ENCODE measurements at regions not wholly inside any gene's neighbourhood (a gene's known extent, or its start where the extent isn't known, plus 50 kb on each side); places are given as distances from the start of the nearest gene placed in this dataset.
"Not testable (repeated sequence)": the region's sequence is repeated elsewhere in the genome, so short reads cannot be mapped to it uniquely, and the experiment has no call there.

DNA sequence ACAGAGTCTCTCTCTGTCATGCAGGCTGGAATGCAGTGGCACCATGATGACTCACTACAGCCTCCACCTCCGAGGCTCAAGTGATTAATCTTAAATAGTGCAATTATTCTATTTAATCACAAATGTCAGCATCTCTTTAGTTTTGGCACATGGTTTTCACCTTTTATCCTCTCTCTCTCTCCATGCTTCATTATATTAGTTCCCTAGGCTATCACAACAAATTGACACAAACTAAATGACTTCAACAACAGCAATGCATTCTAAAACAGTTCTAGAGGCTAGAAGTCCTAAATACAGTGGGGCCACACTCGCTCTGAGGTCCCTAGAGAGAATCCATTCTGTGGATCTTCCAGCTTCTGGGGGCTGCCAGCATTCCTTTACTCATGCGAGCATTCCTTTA, 178.2 kb upstream of the ZNG1F start:
- H3K9me3 Mint-ChIP-seq; H3K27me3 Mint-ChIP-seq; H3K27ac Mint-ChIP-seq; intact Hi-C loops (cut with micrococcal nuclease); H3K4me3 Mint-ChIP-seq; H3K36me3 Mint-ChIP-seq (ENCODE audit: low read depth); H3K4me1 Mint-ChIP-seq (ENCODE audit: low read depth): not testable (repeated sequence)

GRCh38 chr9:41361790-41362189, 172.7 kb upstream of the ZNG1F start:
- H3K4me3 Mint-ChIP-seq; intact Hi-C loops (cut with micrococcal nuclease); H3K36me3 Mint-ChIP-seq (ENCODE audit: low read depth); H3K9me3 Mint-ChIP-seq; H3K27ac Mint-ChIP-seq; H3K27me3 Mint-ChIP-seq: not testable (repeated sequence)
- peaks cover 13% of the 10 kb centered on the region for H3K4me1 Mint-ChIP-seq (ENCODE audit: low read depth)

DNA sequence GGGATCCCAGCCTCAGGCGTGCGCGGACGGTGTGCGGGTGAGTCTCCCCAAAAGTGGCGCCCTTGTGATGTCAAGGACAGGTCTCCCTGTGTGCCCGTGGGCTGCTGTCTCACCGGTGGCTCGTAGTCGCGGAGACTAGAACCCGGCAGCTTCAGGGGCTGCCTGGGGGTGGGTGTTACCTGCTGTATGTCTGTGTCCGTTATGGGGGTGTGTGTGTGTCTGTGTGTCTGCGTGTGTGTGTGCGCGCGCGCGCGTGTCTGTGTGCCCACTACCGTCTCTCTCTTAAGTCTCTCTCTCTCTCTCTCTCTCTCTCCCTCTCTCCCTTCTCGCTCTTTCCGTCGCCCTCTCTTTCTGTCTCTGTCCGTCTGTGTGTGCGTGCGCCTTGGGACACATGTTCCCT, 170.0 kb upstream of the ZNG1F start:
- intact Hi-C loops (cut with micrococcal nuclease); H3K27me3 Mint-ChIP-seq; H3K36me3 Mint-ChIP-seq (ENCODE audit: low read depth); H3K9me3 Mint-ChIP-seq: not testable (repeated sequence)
- Mint-ChIP-seq H3K4me3 (peak overlapping the region; percentile 100), H3K4me1 (ENCODE audit: low read depth) (peaks cover 13% of the 10 kb centered on the region), H3K27ac (peak overlapping the region; percentile 92)

- H3K4me1 Mint-ChIP-seq (ENCODE audit: low read depth) = peaks cover 13% of the 10 kb centered on the region
- peak overlapping the region; percentile 100 for H3K4me3 Mint-ChIP-seq
- H3K27me3 Mint-ChIP-seq; H3K9me3 Mint-ChIP-seq; H3K36me3 Mint-ChIP-seq (ENCODE audit: low read depth); intact Hi-C loops (cut with micrococcal nuclease): not testable (repeated sequence)
- peak overlapping the region; percentile 92 for H3K27ac Mint-ChIP-seq
These were observed 169.6 kb upstream of the ZNG1F start for GRCh38 chr9:41358682-41359081.

DNA sequence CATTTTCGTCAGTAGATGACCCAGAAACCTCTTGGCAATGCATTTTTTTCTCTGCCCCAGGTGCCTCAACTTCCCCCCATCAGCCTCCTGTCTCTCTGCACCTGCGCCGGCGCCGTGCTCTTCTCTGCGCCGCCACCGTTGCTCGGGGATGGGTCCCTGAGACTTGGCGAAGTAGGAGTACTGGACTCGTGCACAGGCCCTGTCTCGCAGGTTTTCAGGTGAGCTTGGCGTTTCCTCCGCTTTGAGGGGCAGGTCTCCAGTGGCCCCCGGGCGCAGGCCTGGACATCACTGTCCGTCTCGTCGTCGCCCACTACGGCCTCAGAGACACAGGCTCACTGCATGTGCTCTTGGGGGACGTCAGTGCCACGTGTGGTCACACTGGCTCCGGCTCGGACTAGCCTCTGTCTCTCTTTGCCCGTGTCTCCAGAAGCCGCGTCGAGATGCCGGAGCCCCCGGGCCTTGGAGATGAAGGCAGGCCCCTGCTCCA, 168.8 kb upstream of the ZNG1F start:
- H3K36me3 Mint-ChIP-seq (ENCODE audit: low read depth); H3K9me3 Mint-ChIP-seq; H3K27me3 Mint-ChIP-seq; intact Hi-C loops (cut with micrococcal nuclease): not testable (repeated sequence)
- H3K27ac Mint-ChIP-seq = peak overlapping the region; percentile 92
- H3K4me1 Mint-ChIP-seq (ENCODE audit: low read depth) = peaks cover 13% of the 10 kb centered on the region
- peak overlapping the region; percentile 100 for H3K4me3 Mint-ChIP-seq

DNA sequence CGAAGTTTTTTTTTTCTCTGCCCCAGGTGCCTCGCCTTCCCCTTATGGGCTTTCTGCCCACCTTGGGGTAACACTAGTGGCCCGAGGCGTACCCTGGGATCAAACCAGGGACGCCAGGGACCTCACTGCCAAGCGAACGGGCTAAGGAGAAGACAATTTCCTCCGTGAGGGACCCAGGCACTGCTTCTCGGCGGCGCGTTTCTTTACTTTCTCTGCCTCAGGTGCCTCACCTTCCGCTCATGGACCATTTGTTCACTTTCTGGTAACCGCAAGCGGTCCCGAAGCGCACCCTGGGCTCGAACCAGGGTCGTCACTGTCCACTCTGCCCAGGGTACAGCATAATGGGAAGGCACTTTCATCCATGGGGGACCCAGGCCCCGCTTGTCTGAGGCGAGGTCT, 168.2 kb upstream of the ZNG1F start:
- peaks cover 13% of the 10 kb centered on the region for H3K4me1 Mint-ChIP-seq (ENCODE audit: low read depth)
- H3K36me3 Mint-ChIP-seq (ENCODE audit: low read depth); H3K27me3 Mint-ChIP-seq; H3K9me3 Mint-ChIP-seq; intact Hi-C loops (cut with micrococcal nuclease); H3K4me3 Mint-ChIP-seq; H3K27ac Mint-ChIP-seq: not testable (repeated sequence)

GRCh38 chr9:41356588-41357349, 167.7 kb upstream of the ZNG1F start:
- H3K36me3 Mint-ChIP-seq (ENCODE audit: low read depth); H3K27ac Mint-ChIP-seq; intact Hi-C loops (cut with micrococcal nuclease); H3K27me3 Mint-ChIP-seq; H3K9me3 Mint-ChIP-seq: not testable (repeated sequence)
- Mint-ChIP-seq H3K4me3 (peak overlapping the region; percentile 42), H3K4me1 (ENCODE audit: low read depth) (peaks cover 13% of the 10 kb centered on the region)

DNA sequence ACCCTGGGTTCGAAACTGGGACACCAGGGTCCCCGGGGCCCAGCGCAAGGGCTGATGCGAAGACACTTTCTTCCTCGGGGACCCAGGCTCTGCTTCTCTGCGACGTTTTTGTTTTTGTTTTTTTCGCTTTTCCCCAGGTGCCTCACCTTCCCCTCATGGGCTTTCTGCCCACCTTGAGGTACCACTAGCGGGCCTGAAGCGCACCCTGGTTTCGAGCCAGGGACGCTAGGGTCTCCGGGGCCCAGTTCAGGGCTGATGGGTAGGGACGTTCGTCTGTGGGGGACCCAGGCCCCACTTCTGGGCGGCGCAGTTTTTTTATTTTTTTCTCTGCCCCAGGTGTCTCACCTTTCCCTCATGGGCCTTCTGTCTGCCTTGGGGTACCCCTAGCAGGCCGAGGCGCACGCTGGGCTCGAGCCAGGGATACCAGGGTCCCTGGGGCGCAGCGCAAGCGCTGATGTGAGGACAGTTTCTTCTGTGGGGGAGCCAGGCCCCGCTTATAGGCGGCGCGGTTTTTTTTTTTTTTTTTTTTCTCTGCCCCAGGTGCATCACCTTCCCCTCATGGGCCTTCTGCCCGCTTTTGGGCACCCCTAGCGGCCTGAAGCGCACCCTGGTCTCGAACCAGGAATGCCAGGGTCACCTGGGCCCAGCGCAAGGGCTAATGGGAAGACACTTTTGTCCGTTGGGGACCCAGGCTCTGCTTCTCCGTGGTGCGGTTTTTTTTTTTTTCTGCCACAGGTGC, 166.8 kb upstream of the ZNG1F start:
- Mint-ChIP-seq H3K4me1 (ENCODE audit: low read depth) (peaks cover 13% of the 10 kb centered on the region), H3K4me3 (peak overlapping the region; percentile 37)
- H3K9me3 Mint-ChIP-seq; H3K27me3 Mint-ChIP-seq; intact Hi-C loops (cut with micrococcal nuclease); H3K27ac Mint-ChIP-seq; H3K36me3 Mint-ChIP-seq (ENCODE audit: low read depth): not testable (repeated sequence)

DNA sequence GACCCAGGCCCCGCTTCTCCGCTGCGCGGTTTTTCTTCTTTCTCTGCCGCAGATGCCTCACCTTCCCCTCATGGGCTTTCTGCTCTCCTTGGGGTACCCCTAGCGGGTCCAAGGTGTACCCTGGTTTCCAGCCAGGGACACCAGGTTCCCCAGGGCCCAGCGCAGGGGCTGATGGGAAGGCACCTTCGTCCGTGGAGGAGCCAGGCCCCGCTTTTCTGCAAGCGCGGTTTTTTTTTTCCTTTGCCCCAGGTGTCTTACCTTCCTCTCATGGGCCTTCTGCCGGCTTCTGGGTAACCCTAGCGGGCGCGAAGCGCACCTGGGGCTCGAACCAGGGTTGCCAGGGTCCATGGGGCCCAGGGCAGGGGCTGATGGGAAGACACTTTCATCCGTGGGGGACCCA, 165.9 kb upstream of the ZNG1F start:
- H3K36me3 Mint-ChIP-seq (ENCODE audit: low read depth); H3K27me3 Mint-ChIP-seq; intact Hi-C loops (cut with micrococcal nuclease); H3K9me3 Mint-ChIP-seq; H3K27ac Mint-ChIP-seq: not testable (repeated sequence)
- Mint-ChIP-seq H3K4me1 (ENCODE audit: low read depth) (peaks cover 13% of the 10 kb centered on the region), H3K4me3 (peak overlapping the region; percentile 65)

DNA sequence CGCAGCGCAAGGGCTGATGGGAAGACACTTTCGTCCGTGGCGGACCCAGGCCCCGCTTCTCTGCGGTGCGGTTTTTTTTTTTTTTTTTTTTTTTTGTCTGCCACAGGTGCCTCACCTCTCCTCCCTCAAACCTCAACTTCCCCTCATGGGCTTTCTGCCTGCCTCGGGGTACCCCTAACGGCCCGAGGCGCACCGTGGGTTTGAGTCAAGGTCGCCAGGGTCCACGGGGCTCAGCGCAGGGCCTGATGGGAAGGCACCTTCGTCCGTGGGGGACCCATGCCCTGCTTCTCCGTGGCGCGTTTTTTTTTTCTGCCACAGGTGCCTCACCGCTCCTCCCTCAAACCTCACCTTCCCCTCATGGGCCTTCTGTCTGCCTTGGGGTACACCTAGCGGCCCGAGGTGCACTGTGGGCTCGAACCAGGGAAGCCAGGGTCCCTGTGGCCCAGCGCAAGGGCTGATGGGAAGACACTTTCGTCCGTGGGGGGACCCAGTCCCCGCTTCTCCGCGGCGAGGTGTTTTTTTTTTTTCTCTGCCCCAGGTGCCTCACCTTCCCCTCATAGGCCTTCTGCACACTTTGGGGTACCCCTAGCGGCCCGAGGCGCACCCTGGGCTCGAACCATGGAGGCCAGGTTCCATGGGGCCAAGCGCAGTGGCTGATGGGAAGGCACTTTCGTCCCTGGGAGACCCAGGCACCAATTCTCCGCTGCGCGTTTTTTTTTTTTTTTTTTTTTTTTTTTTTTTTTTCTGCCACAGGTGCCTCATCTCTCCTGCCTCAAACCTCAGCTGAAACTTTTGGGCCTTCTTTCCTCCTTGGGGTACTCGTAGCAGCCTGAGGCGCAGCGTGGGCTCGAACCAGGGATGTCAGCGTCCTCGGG, 165.2 kb upstream of the ZNG1F start:
- H3K27ac Mint-ChIP-seq; H3K9me3 Mint-ChIP-seq; intact Hi-C loops (cut with micrococcal nuclease); H3K36me3 Mint-ChIP-seq (ENCODE audit: low read depth); H3K27me3 Mint-ChIP-seq: not testable (repeated sequence)
- Mint-ChIP-seq H3K4me1 (ENCODE audit: low read depth) (peaks cover 13% of the 10 kb centered on the region), H3K4me3 (peak overlapping the region; percentile 42)

DNA sequence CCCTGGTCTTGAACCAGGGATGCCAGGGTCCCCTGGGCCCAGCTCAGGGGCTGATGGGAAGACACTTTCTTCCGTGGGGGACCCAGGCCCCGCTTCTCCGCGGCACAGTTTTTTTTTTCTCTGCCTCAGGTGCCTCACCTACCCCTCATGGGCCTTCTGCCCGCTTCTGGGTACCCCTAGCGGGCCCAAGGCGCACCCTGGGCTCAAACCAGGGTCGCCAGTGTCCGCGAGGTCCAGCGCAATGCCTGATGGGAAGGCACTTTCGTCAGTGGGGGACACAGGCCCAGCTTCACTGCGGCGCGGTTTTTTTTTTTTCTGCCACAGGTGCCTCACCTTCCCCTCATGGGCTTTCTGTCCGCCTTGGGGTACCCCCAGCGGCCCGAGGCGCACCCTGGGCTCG, 163.9 kb upstream of the ZNG1F start:
- H3K27ac Mint-ChIP-seq, H3K27me3 Mint-ChIP-seq: not testable (repeated sequence)

GRCh38 chr9:41352390-41352789, 163.3 kb upstream of the ZNG1F start:
- not testable (repeated sequence) for H3K4me1 Mint-ChIP-seq (ENCODE audit: low read depth); H3K27me3 Mint-ChIP-seq

More for the DNA sequence above, 163.9 kb upstream of the ZNG1F start:
- H3K4me3 Mint-ChIP-seq; intact Hi-C loops (cut with micrococcal nuclease); H3K9me3 Mint-ChIP-seq; H3K36me3 Mint-ChIP-seq (ENCODE audit: low read depth); H3K4me1 Mint-ChIP-seq (ENCODE audit: low read depth): not testable (repeated sequence)

DNA sequence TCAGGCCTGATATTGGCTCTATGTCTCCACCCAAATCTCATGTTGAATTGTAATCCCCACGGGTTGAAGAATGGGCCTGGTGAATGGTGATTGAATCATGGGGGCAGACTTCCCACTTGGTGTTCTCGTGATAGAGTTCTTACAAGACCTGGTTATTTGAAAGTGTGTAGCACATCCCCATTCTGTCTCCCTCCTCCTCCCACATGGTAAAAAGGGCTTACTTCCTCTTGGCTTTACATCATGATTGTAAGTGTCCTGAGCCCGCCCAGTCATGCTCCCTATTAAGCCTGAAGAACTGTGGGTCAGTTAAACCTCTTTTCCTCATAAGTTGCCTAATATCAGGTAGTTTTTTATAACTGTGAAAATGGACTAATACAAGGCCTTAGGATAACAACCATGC, 158.8 kb upstream of the ZNG1F start:
- H3K4me1 Mint-ChIP-seq (ENCODE audit: low read depth); H3K27me3 Mint-ChIP-seq; intact Hi-C loops (cut with micrococcal nuclease); H3K36me3 Mint-ChIP-seq (ENCODE audit: low read depth); H3K4me3 Mint-ChIP-seq; H3K27ac Mint-ChIP-seq; H3K9me3 Mint-ChIP-seq: not testable (repeated sequence)

More at GRCh38 chr9:41352390-41352789, 163.3 kb upstream of the ZNG1F start:
- intact Hi-C loops (cut with micrococcal nuclease); H3K4me3 Mint-ChIP-seq; H3K27ac Mint-ChIP-seq; H3K36me3 Mint-ChIP-seq (ENCODE audit: low read depth); H3K9me3 Mint-ChIP-seq: not testable (repeated sequence)

DNA sequence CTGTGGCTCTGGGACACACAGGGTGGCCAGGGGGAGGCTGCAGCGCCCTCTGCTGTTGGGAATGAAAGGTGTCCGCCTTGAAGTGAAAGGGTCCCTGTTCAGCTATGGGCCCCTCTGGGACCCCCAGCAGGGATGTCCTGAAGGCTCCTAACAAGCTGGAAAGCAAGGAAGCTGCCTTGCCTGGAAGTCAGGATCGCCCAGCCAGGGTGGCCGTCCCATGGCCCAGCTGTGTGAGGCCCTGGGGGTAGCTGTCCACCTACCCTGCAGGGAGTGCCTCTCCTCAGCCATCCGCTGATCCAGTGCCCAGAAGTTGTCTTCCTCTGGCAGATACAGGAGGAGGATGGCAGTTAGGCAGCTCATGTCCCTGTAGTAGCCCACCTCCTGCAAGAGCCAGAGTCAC, 143.4 kb upstream of the ZNG1F start:
- H3K27ac Mint-ChIP-seq; H3K27me3 Mint-ChIP-seq; intact Hi-C loops (cut with micrococcal nuclease); H3K4me1 Mint-ChIP-seq (ENCODE audit: low read depth); H3K36me3 Mint-ChIP-seq (ENCODE audit: low read depth); H3K9me3 Mint-ChIP-seq; H3K4me3 Mint-ChIP-seq: not testable (repeated sequence)

All from dendritic cell treated with granulocyte-macrophage colony-stimulating factor and Interleukin-4, amounts not matched to agents 40 ng/mL and 50 ng/mL, for 4 days (primary cell).